GM21737 (cell line): ENCODE measurements at regions not wholly inside any gene's neighbourhood (a gene's known extent, or its start where the extent isn't known, plus 50 kb on each side); places are given as distances from the start of the nearest gene placed in this dataset.
"Not testable (repeated sequence)": the region's sequence is repeated elsewhere in the genome, so short reads cannot be mapped to it uniquely, and the experiment has no call there.

Experiments
- ATAC-seq: cut with Tn5 transposase; IDR thresholded peaks from one replicate; pipeline ENCODE4 v1.9.1; 2021; ENCODE audit warnings: mild to moderate bottlenecking, moderate library complexity; ENCODE audit not compliant: unreplicated experiment

- no peak for ATAC-seq
Measured at GRCh38 chr9:29416204-29416603, 1842.9 kb upstream of the C9orf72 start.

GRCh38 chr9:29422438-29422837 is 1849.2 kb upstream of the C9orf72 start:
- no peak for ATAC-seq

- ATAC-seq = no peak
Measured at GRCh38 chr9:29432191-29432590, 1858.9 kb upstream of the C9orf72 start.

GRCh38 chr9:29432656-29433055 is 1859.4 kb upstream of the C9orf72 start:
- not testable (repeated sequence) for ATAC-seq

GRCh38 chr9:29435368-29435767 is 1862.1 kb upstream of the C9orf72 start:
- no peak for ATAC-seq

GRCh38 chr9:29437526-29437925 is 1864.2 kb upstream of the C9orf72 start:
- no peak for ATAC-seq

- no peak for ATAC-seq
Measured at GRCh38 chr9:29439961-29440360, 1866.7 kb upstream of the C9orf72 start.

GRCh38 chr9:29440449-29440848 is 1867.2 kb upstream of the C9orf72 start:
- ATAC-seq = no peak

GRCh38 chr9:29445751-29446150 is 1872.5 kb upstream of the C9orf72 start:
- ATAC-seq = no peak

GRCh38 chr9:29449306-29449705 is 1876.0 kb upstream of the C9orf72 start:
- no peak for ATAC-seq

- not testable (repeated sequence) for ATAC-seq
Measured at GRCh38 chr9:29450343-29450875, 1877.1 kb upstream of the C9orf72 start.

- no peak for ATAC-seq
Measured at GRCh38 chr9:29456940-29457339, 1883.7 kb upstream of the C9orf72 start.

- no peak for ATAC-seq
Measured at GRCh38 chr9:29475471-29475870, 1902.2 kb upstream of the C9orf72 start.

GRCh38 chr9:29511680-29512079 is 1938.4 kb upstream of the C9orf72 start:
- ATAC-seq = no peak

- ATAC-seq = no peak
Measured at GRCh38 chr9:29514336-29514735, 1941.1 kb upstream of the C9orf72 start.

GRCh38 chr9:29514862-29515261 is 1941.6 kb upstream of the C9orf72 start:
- no peak for ATAC-seq

- ATAC-seq = no peak
Measured at GRCh38 chr9:29548436-29548835, 1975.2 kb upstream of the C9orf72 start.

- ATAC-seq = no peak
Measured at GRCh38 chr9:29555502-29555901, 1982.2 kb upstream of the C9orf72 start.

- no peak for ATAC-seq
Measured at GRCh38 chr9:29556317-29556716, 1983.0 kb upstream of the C9orf72 start.

GRCh38 chr9:29556746-29557145 is 1983.5 kb upstream of the C9orf72 start:
- ATAC-seq = no peak

GRCh38 chr9:29564564-29564963 is 1991.3 kb upstream of the C9orf72 start:
- no peak for ATAC-seq

- ATAC-seq = no peak
Measured at GRCh38 chr9:29575219-29575618, 2001.9 kb upstream of the C9orf72 start.

GRCh38 chr9:29588361-29588760 is 2015.1 kb upstream of the C9orf72 start:
- ATAC-seq = no peak
